Spleen (tissue), 7 donors: ENCODE measurements at regions not wholly inside any gene's neighbourhood (a gene's known extent, or its start where the extent isn't known, plus 50 kb on each side); places are given as distances from the start of the nearest gene placed in this dataset.

Experiments
- POLR2A ChIP-seq, 3 donors: fragments of 450-650 bp; IDR thresholded peaks; one replicate each; pipeline ENCODE4 v1.5.1; 2017; ENCODE audit warnings: antibody characterized with exemption in 3 of 3, mild to moderate bottlenecking in 1 of 3
- POLR2AphosphoS5 ChIP-seq, 3 donors: sonication (generic); formaldehyde crosslinking; IDR thresholded peaks; one replicate each; pipeline ENCODE4 v1.5.1; 2017; ENCODE audit warnings: antibody characterized with exemption in 3 of 3
- TF ChIP-seq, protein P1 (sequence below), 11 experiments: fragments of 200-600 bp in 7 of 11; fragments of 450-650 bp in 4 of 11; sonication (generic) in 4 of 11; IDR thresholded peaks in 8 of 11; conservative IDR thresholded peaks in 3 of 11; 1 replicate in 7 of 11; 2 replicates in 4 of 11; pipeline versions ENCODE4 v1.4.0 to v1.8.0; 2016 to 2021; ENCODE audit warnings: antibody characterized with exemption in 11 of 11, inconsistent platforms in 4 of 11, mild to moderate bottlenecking in 1 of 11
- donor health status: DM: no; HTN: no; CAD: no; lungs with moderate emphysema.
- donor health status: DM: no; HTN: no; CAD: no.
- donor health status: DM: no; HTN: no; CAD: no.

- TF ChIP-seq POLR2A (IDR thresholded peaks at IDR 0.05) = no peak
- TF ChIP-seq, protein P1, sequence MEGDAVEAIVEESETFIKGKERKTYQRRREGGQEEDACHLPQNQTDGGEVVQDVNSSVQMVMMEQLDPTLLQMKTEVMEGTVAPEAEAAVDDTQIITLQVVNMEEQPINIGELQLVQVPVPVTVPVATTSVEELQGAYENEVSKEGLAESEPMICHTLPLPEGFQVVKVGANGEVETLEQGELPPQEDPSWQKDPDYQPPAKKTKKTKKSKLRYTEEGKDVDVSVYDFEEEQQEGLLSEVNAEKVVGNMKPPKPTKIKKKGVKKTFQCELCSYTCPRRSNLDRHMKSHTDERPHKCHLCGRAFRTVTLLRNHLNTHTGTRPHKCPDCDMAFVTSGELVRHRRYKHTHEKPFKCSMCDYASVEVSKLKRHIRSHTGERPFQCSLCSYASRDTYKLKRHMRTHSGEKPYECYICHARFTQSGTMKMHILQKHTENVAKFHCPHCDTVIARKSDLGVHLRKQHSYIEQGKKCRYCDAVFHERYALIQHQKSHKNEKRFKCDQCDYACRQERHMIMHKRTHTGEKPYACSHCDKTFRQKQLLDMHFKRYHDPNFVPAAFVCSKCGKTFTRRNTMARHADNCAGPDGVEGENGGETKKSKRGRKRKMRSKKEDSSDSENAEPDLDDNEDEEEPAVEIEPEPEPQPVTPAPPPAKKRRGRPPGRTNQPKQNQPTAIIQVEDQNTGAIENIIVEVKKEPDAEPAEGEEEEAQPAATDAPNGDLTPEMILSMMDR (IDR thresholded peaks at IDR 0.05 in 8 of 11, conservative IDR thresholded peaks at IDR 0.05 in 3 of 11) = no peak
- no peak for TF ChIP-seq POLR2AphosphoS5 (IDR thresholded peaks at IDR 0.05)
Observed at GRCh38 chr5:163185315-163185714, 252.1 kb upstream of the CCNG1 start.
